Ishikawa (cell line): ENCODE measurements at regions not wholly inside any gene's neighbourhood (a gene's known extent, or its start where the extent isn't known, plus 50 kb on each side); places are given as distances from the start of the nearest gene placed in this dataset.

Experiments used
- CREB1 ChIP-seq: IDR thresholded peaks from 2 replicates; pipeline ENCODE4 v1.6.1; 2012; ENCODE audit warnings: low read depth
- EP300 ChIP-seq: IDR thresholded peaks from 2 replicates; pipeline ENCODE4 v1.6.1; 2012; ENCODE audit warnings: borderline replicate concordance
- RAD21 ChIP-seq: IDR thresholded peaks from 2 replicates; pipeline ENCODE4 v1.6.1; 2012; ENCODE audit warnings: low read depth
- TAF1 ChIP-seq: IDR thresholded peaks from 2 replicates; pipeline ENCODE4 v1.6.1; 2012; ENCODE audit warnings: low read depth, mild to moderate bottlenecking
- TCF12 ChIP-seq: IDR thresholded peaks from 2 replicates; pipeline ENCODE4 v1.6.1; 2012; ENCODE audit warnings: low read depth
- TEAD4 ChIP-seq: IDR thresholded peaks from 2 replicates; pipeline ENCODE4 v1.6.1; 2012
- YY1 ChIP-seq: IDR thresholded peaks from 2 replicates; pipeline ENCODE4 v1.6.1; 2012; ENCODE audit warnings: low read depth
- ZBTB7A ChIP-seq: IDR thresholded peaks from 2 replicates; pipeline ENCODE4 v1.6.1; 2012; ENCODE audit warnings: low read depth
- TF ChIP-seq, protein P1 (sequence below): IDR thresholded peaks from 2 replicates; pipeline ENCODE4 v1.6.1; 2012; ENCODE audit warnings: low read depth, mild to moderate bottlenecking
- TF ChIP-seq, protein P2 (sequence below): IDR thresholded peaks from 2 replicates; pipeline ENCODE4 v1.6.1; 2012

DNA sequence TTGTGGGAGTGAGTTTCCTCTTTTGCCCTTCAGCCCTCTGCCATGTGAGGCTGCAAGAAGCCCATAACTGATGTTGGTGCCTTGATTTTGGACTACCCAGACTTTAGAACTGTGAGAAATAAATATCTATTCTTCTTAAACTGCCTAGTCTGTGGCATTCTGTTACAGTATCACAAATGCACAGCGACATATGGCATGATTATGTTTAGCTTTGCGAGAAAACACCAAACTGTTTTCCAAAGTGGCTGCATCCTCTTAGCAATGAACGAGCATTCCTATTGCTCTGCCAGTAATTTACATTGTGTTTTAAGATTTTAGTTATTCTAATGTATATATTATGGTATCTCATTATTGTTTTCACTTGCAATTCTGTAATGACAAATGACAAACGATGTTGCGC is 246.7 kb downstream of the HLX start:
- TF ChIP-seq CREB1 (no peak), RAD21 (no peak), TCF12 (no peak), YY1 (no peak), ZBTB7A (no peak), EP300 (no peak), TAF1 (no peak), TEAD4 (no peak)
- TF ChIP-seq, protein P1, sequence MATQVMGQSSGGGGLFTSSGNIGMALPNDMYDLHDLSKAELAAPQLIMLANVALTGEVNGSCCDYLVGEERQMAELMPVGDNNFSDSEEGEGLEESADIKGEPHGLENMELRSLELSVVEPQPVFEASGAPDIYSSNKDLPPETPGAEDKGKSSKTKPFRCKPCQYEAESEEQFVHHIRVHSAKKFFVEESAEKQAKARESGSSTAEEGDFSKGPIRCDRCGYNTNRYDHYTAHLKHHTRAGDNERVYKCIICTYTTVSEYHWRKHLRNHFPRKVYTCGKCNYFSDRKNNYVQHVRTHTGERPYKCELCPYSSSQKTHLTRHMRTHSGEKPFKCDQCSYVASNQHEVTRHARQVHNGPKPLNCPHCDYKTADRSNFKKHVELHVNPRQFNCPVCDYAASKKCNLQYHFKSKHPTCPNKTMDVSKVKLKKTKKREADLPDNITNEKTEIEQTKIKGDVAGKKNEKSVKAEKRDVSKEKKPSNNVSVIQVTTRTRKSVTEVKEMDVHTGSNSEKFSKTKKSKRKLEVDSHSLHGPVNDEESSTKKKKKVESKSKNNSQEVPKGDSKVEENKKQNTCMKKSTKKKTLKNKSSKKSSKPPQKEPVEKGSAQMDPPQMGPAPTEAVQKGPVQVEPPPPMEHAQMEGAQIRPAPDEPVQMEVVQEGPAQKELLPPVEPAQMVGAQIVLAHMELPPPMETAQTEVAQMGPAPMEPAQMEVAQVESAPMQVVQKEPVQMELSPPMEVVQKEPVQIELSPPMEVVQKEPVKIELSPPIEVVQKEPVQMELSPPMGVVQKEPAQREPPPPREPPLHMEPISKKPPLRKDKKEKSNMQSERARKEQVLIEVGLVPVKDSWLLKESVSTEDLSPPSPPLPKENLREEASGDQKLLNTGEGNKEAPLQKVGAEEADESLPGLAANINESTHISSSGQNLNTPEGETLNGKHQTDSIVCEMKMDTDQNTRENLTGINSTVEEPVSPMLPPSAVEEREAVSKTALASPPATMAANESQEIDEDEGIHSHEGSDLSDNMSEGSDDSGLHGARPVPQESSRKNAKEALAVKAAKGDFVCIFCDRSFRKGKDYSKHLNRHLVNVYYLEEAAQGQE: no peak
- TF ChIP-seq, protein P2, sequence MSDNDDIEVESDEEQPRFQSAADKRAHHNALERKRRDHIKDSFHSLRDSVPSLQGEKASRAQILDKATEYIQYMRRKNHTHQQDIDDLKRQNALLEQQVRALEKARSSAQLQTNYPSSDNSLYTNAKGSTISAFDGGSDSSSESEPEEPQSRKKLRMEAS: no peak
